Upper lobe of right lung (tissue), 1 donor: ENCODE measurements at regions not wholly inside any gene's neighbourhood (a gene's known extent, or its start where the extent isn't known, plus 50 kb on each side); places are given as distances from the start of the nearest gene placed in this dataset.

Source experiments
- ATAC-seq: fragments of 200-7000 bp; cut with Tn5 transposase; one replicate; pipeline ENCODE4 v1.9.1; 2020; ENCODE audit warnings: mild to moderate bottlenecking, moderate library complexity
- DNase-seq: peaks from one replicate; pipeline ENCODE4 v3.0.0-alpha.2; 2020
- H3K27ac ChIP-seq: fragments of 200-600 bp; one replicate; pipeline ENCODE4 v1.8.0; 2022
- H3K27me3 ChIP-seq: fragments of 200-600 bp; one replicate; pipeline ENCODE4 v1.8.0; 2022; ENCODE audit warnings: mild to moderate bottlenecking
- H3K36me3 ChIP-seq: fragments of 200-600 bp; one replicate; pipeline ENCODE4 v1.8.0; 2022
- H3K4me1 ChIP-seq: fragments of 200-600 bp; one replicate; pipeline ENCODE4 v1.8.0; 2022
- H3K4me3 ChIP-seq: fragments of 200-600 bp; one replicate; pipeline ENCODE4 v1.8.0; 2022; ENCODE audit warnings: mild to moderate bottlenecking
- H3K9me3 ChIP-seq: fragments of 200-600 bp; one replicate; pipeline ENCODE4 v1.8.0; 2022
- CTCF ChIP-seq: fragments of 200-600 bp; IDR thresholded peaks from one replicate; pipeline ENCODE4 v1.8.0; 2022; ENCODE audit warnings: antibody characterized with exemption
- intact Hi-C: fragments of 100-400 bp; cut with DNase I; formaldehyde crosslinking; loops from one replicate; pipeline ENCODE4 v1.11.0; 2022
- donor health status: DM: no; HTN: yes; CAD: no; lungs with severe emphysema.

GRCh38 chr2:226184940-226185615, 614.5 kb downstream of the IRS1 start:
- DNase-seq = no peak
- H3K4me1 ChIP-seq = no peaks in the 10 kb centered on the region
- no peaks in the 10 kb centered on the region for H3K9me3 ChIP-seq
- H3K36me3 ChIP-seq = no peaks in the 10 kb centered on the region
- ATAC-seq = no peak
- intact Hi-C loops = no loop called here
- no peak overlapping the region for H3K27ac ChIP-seq
- TF ChIP-seq CTCF = no peak
- H3K4me3 ChIP-seq = no peak overlapping the region
- no peaks in the 10 kb centered on the region for H3K27me3 ChIP-seq

- no peak for TF ChIP-seq CTCF
- no peak for ATAC-seq
- no peak overlapping the region for H3K27ac ChIP-seq
These were observed 615.1 kb downstream of the IRS1 start for GRCh38 chr2:226184540-226184939.

GRCh38 chr2:226183550-226183949, 616.1 kb downstream of the IRS1 start:
- H3K9me3 ChIP-seq = peaks cover 7% of the 10 kb centered on the region
- H3K36me3 ChIP-seq = no peaks in the 10 kb centered on the region
- TF ChIP-seq CTCF = no peak
- DNase-seq (no peak), ATAC-seq (no peak)
- intact Hi-C loops = no loop called here
- no peaks in the 10 kb centered on the region for H3K27me3 ChIP-seq
- H3K4me3 ChIP-seq = no peak overlapping the region
- H3K4me1 ChIP-seq = no peaks in the 10 kb centered on the region
- H3K27ac ChIP-seq = no peak overlapping the region

More at GRCh38 chr2:226184540-226184939, 615.1 kb downstream of the IRS1 start:
- intact Hi-C loops = no loop called here
- DNase-seq = no peak
- no peak overlapping the region for H3K4me3 ChIP-seq
- H3K9me3 ChIP-seq = no peaks in the 10 kb centered on the region
- H3K4me1 ChIP-seq = no peaks in the 10 kb centered on the region
- H3K27me3 ChIP-seq = no peaks in the 10 kb centered on the region
- H3K36me3 ChIP-seq = no peaks in the 10 kb centered on the region

- Histone ChIP-seq H3K4me1 (no peaks in the 10 kb centered on the region), H3K27ac (no peak overlapping the region), H3K27me3 (no peaks in the 10 kb centered on the region), H3K36me3 (no peaks in the 10 kb centered on the region), H3K4me3 (no peak overlapping the region), H3K9me3 (peaks cover 12% of the 10 kb centered on the region)
- no peak for DNase-seq
- intact Hi-C loops = no loop called here
- TF ChIP-seq CTCF = no peak
- ATAC-seq = no peak
These were observed 616.6 kb downstream of the IRS1 start for GRCh38 chr2:226183033-226183432.

GRCh38 chr2:226181909-226182308, 617.7 kb downstream of the IRS1 start:
- DNase-seq (no peak), ATAC-seq (no peak)
- Histone ChIP-seq H3K27ac (no peak overlapping the region), H3K36me3 (no peaks in the 10 kb centered on the region), H3K27me3 (no peaks in the 10 kb centered on the region), H3K4me1 (no peaks in the 10 kb centered on the region), H3K4me3 (no peak overlapping the region), H3K9me3 (peaks cover 14% of the 10 kb centered on the region)
- TF ChIP-seq CTCF = no peak
- intact Hi-C loops = no loop called here
